HG03575 (cell line): ENCODE measurements at regions not wholly inside any gene's neighbourhood (a gene's known extent, or its start where the extent isn't known, plus 50 kb on each side); places are given as distances from the start of the nearest gene placed in this dataset.
"Not testable (repeated sequence)": the region's sequence is repeated elsewhere in the genome, so short reads cannot be mapped to it uniquely, and the experiment has no call there.

Experiments
- ATAC-seq: cut with Tn5 transposase; IDR thresholded peaks from one replicate; pipeline ENCODE4 v1.9.1; 2021; ENCODE audit not compliant: unreplicated experiment, insufficient number of reproducible peaks, low FRiP score; ENCODE audit errors: extremely low read depth

GRCh38 chr10:3666525-3667302, 118.3 kb downstream of the KLF6 start:
- no peak for ATAC-seq

GRCh38 chr10:3665316-3665908, 119.6 kb downstream of the KLF6 start:
- no peak for ATAC-seq

- ATAC-seq = no peak
Observed at GRCh38 chr10:3662775-3663174, 122.2 kb downstream of the KLF6 start.

GRCh38 chr10:3661271-3661670, 123.7 kb downstream of the KLF6 start:
- no peak for ATAC-seq

- no peak for ATAC-seq
Observed at GRCh38 chr10:3660753-3661152, 124.3 kb downstream of the KLF6 start.

GRCh38 chr10:3659203-3659917, 125.6 kb downstream of the KLF6 start:
- ATAC-seq = no peak

- no peak for ATAC-seq
Observed at GRCh38 chr10:3658766-3659165, 126.2 kb downstream of the KLF6 start.

GRCh38 chr10:3656214-3656613, 128.8 kb downstream of the KLF6 start:
- no peak for ATAC-seq

GRCh38 chr10:3655528-3655927, 129.5 kb downstream of the KLF6 start:
- ATAC-seq = no peak

- no peak for ATAC-seq
Observed at GRCh38 chr10:3654980-3655379, 130.0 kb downstream of the KLF6 start.

- no peak for ATAC-seq
Observed at GRCh38 chr10:3654496-3654895, 130.5 kb downstream of the KLF6 start.

GRCh38 chr10:3653303-3653702, 131.7 kb downstream of the KLF6 start:
- not testable (repeated sequence) for ATAC-seq

GRCh38 chr10:3652886-3653285, 132.1 kb downstream of the KLF6 start:
- ATAC-seq = no peak

GRCh38 chr10:3651969-3652653, 132.9 kb downstream of the KLF6 start:
- no peak for ATAC-seq

- ATAC-seq = no peak
Observed at GRCh38 chr10:3648576-3648975, 136.4 kb downstream of the KLF6 start.

- ATAC-seq = no peak
Observed at GRCh38 chr10:3648170-3648569, 136.8 kb downstream of the KLF6 start.

GRCh38 chr10:3647074-3647473, 137.9 kb downstream of the KLF6 start:
- no peak for ATAC-seq

- no peak for ATAC-seq
Observed at GRCh38 chr10:3645406-3645805, 139.6 kb downstream of the KLF6 start.

- no peak for ATAC-seq
Observed at GRCh38 chr10:3640816-3641215, 144.2 kb downstream of the KLF6 start.

GRCh38 chr10:3639546-3639945, 145.5 kb downstream of the KLF6 start:
- ATAC-seq = no peak
